GM18519 (cell line): ENCODE measurements at regions not wholly inside any gene's neighbourhood (a gene's known extent, or its start where the extent isn't known, plus 50 kb on each side); places are given as distances from the start of the nearest gene placed in this dataset.
"Not testable (repeated sequence)": the region's sequence is repeated elsewhere in the genome, so short reads cannot be mapped to it uniquely, and the experiment has no call there.

Source experiments
- ATAC-seq: cut with Tn5 transposase; IDR thresholded peaks from one replicate; pipeline ENCODE4 v1.9.1; 2021; ENCODE audit warnings: mild to moderate bottlenecking, moderate library complexity; ENCODE audit not compliant: unreplicated experiment, low FRiP score

DNA sequence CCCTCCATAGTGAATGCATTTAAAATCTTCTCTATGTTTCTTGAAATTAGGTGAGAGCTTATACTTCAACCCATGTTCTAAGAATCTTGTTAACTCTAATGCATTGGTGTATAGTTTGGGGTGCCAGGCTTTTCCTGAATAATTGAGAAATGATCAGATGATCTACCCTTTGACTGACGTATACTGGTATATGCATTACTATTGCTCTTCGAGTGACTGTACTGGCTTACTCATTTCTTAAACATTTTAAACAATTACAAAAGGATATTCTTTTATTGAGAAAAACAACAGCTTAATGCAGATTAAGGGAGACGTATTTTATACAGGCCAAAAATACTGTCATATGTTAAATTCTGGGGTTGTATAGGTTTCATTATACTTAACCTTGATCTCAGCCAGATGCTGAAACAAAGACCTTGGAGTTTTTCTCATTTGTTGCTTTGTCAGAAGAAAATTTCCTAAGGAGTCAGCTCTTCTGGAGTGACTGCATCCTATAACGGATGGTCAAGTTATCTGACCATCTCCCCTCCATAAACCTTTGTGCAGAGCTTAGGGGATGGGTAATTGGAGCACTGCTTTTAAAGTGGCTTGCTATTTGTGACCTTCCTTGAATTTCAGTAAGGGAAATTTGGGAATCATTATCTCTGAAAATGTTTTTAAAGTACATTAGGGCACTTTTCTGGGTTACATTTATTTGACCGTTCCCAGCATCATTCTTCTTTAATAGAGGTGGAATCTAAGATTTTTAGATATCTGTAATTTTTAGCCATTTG, 507.6 kb downstream of the PCNX1 start:
- no peak for ATAC-seq

DNA sequence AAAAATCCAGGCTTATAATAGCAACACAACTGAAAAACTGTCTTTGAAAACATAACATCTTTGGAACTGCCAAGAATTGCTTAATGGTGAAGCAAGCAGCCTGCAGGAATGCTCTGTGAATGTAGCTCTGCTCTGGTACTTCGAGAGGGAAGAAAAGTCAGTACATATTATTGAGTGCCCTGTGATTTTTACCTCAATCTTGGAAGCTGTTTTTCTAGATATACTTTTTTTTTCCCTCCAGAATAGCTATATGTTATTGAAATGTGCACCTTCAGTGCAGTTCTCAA, 508.1 kb downstream of the PCNX1 start:
- no peak for ATAC-seq

DNA sequence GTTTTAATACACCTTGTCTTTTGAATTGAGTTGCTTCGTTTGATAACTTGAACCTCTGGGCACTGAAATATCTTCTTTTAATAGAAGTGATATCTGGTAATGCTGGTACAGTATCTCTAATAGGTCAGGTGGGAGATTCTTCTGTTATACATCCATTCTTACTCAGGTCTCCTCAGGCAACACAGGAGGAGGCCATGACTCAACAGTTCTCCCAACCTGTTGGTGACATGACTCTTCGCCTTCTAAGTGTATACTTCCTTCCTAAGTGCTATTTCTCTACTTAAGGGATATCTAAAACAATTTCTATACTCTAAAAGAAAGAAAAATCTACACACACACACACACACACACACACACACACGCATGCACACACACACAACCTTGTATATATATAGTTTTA, 509.1 kb downstream of the PCNX1 start:
- ATAC-seq: no peak

DNA sequence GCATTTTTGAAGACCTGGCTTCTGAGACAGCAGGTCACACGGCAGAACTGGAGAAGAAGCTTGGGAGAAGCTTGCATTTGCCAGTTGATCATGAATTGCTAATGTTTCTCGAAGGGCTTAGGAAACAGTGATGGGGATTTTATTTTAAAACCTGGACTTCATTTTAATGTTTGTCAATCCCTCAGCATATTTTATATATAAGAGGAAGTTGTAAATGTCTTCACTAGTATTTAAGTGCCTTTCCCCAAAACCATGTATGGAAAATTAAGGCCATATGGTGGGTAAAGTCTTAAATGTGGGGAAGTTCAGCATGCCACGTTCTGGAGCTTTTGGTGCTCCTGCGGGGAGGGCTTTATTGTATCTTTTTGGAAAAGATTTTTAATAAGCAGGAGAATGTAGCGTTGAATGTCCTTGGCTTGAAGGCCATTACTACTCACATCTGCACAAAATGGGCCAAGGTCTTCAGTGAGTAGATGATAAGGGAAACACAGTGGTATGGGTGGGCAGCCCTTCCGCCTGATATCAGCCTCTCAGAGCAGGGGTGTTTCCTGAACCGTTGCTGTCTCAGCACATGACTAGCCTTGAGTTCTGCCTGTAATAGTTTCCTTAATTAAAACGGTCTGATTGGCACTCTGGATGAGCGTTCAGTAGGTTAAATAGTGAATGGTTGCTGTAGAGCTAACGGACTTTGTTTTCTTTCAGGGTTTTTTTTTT, 511.4 kb downstream of the PCNX1 start:
- ATAC-seq: no peak

DNA sequence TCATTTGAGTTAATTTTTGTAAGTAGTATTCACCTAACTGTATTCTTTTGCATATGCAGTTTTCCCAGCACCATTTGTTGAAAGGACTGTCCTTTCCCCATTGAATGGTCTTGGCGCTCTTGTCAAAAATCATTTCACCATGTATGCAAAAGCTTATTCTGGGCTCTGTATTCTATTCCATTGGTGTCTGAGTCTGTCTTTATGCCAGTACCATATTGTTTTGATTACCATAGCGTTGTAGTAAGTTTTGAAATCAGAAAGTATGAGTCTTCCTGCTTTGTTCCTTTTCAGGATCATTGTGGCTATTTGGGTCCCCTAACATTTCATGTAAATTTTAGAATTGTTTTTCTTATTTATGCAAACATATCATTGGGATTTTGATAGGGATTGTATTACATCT, 508.7 kb upstream of the RGS6 start:
- no peak for ATAC-seq

DNA sequence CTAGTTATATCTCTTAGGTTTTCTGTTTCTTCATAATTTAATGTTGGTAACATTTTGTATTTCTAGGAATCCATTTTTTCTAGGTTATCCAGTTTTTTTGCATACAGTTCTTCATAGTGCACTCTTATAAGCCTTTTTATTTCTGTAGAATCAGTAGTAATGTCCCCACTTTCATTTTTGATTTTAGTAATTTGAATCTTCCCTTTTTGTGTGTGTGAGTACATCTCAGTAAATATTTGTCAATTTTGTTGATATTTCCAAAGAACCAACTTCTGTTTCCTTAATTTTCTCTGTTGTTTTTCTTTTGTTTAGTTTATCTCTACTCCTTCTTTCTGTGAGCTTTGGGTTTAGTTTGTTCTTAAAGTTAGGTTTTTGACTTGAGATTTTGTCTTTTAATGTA, 507.3 kb upstream of the RGS6 start:
- no peak for ATAC-seq

DNA sequence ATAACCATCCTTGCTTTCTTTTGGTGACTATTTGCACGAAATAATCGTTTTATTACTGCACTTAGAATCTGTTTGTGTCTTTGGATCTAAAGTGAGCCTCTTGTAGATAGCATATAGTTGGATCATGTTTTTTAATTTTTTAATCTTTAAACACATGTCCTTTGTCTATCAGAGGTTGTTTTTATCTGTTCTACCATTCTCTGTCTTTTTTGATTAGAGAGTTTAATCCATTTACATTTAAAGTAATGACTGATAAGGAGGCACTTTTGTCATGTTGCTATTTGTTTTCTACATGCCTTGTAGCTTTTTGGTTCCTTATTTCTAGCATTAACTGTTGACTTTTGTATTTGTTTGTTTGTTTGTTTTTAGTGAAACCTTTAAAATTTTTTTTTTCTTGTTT, 506.2 kb upstream of the RGS6 start:
- no peak for ATAC-seq

DNA sequence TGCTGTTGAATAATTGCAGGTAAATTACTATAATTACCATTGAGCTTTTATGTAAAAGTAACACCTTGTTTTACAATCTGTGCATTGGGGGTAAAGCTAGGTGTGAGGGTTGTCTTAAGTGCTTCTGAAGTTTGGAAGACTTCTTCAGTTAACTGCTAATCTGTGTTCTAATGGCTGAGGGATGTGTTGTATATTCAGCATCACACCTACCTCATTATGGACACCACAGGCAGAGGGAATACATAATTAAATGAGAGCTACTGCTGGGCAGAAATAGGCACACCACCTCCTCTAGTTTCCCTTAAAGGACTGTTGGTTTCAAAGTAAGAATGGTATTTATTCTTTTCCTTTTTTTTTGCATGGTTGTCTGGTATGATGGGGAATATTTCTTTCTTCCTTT, 502.3 kb upstream of the RGS6 start:
- no peak for ATAC-seq

DNA sequence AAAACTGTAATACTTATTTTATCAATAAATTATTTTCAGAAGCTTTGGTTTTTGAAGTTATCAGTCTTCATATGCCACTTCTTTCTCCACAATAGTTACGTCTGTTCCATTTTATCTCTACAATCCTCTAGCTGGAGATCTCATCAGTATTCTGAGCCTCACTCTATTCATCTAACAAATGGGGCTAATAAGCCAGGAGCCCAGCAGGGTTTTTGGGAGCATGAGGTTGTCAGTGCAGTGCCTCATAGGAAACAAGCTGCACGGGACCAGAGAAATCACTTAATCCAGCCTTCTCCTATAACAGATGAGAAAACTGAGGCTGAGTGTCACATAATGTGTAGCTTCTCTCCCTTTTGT, 501.9 kb upstream of the RGS6 start:
- ATAC-seq: no peak

DNA sequence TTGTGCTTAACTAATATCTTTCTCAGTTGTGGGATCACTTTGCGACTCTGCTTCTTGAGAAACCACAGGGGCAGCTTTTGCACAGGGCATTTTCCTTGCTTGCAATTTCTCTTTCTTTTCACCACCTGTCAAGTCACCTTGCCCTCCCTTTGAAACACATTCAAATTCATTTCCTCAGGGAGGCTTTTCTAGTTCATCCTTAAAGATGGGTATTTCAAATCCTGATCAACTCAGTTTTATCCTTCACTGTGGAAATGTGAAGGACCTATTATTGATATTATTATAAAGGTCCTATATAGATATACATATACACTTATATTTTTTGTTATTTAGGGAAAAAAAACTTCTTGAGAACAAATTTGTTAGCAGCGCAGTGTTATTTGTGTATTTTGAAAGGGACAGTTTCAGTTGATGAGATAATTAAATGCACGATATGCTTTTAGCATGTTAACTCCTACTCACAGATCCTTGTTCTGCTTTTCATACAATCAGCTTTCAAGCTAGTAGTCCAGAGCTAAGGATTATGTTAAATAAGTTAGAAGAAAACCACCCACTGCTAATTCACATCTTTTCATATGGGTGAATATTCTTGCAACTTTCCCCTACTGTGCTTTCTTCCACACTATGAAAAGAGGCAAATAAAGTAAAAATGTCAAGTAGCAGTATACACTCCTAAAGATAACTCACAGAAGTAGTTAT, 501.4 kb upstream of the RGS6 start:
- ATAC-seq: no peak

DNA sequence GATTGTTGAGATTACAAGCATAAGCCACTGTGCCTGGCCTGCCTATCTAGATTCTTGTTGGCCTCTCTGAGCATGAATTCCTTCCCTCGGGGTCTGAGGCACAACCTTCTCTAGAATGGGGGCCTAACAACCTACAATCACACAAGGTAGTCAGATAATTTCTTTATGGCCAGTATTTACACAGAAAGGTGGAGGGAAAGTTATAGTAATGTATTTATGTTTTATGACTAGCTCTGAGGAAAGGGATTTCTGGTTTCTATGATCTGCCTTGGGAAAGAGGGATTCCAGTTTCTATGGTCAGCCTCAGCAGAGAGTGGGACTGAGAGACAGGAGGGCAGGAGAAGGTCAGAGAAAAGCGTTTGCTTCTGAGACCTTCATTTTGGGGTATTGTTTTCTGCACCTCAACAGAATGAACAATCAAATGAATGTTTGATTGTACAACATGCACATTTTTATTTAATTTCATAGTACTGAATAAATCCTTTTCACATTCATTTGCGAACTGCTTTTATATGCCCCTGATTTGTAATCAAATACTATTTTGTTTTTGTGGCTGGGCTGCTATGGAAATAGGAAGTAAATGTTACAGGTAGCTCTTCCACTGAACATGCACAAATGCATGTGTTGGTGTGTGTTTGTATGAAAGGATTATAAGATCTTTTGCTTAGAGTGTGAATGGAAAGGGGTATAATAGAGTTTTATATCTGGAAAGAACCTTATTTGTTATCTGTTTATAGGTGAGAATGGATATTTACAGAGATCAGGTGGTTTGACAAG, 499.7 kb upstream of the RGS6 start:
- ATAC-seq: no peak

DNA sequence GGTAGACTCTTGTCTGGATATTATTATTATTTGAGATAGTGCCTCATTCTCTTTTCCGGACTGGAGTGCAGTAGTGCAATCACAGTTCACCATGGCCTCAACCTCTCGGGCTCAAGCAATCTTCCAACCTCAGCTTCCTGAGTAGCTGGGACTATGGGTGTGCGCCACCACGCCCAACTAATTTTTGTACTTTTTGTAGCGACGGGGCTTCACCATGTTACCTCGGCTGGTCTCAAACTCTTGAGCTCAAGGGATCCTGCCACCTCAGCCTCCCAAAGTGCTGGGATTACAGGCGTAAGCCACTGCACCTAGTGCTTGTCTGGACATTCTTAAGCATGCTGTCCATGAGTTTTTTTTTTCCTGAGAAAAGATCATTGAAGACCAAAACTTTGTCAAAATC, 498.9 kb upstream of the RGS6 start:
- no peak for ATAC-seq

DNA sequence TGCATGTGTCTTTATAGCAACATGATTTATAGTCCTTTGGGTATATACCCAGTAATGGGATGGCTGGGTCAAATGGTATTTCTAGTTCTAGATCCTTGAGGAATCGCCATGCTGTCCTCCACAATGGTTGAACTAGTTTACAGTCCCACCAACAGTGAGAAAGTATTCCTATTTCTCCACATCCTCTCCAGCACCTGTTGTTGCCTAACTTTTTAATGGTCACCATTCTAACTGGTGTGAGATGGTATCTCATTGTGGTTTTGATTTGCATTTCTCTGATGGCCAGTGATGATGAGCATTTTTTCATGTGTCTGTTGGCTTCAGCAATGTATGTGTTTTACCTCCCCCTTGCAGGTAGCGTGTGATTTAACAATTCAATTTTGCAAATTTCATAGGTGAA, 496.6 kb upstream of the RGS6 start:
- ATAC-seq: not testable (repeated sequence)

DNA sequence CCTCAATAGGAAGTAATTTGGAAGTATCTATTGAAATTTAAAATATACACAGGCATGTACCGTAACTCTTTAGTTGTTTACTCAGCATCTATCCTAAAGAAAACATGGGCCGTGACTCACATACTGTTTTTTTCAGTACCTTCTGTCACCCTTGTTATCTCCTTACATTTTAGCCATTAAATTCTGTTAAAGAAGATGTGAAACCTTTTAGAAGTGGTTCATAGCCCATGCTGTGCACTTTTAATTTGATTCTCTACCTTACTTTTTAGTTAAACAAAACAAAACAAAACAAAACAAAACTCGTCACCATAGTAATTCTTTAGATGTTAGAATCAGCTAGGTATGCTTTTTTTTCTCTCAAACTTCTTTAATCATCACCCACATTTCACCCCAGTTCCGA, 494.4 kb upstream of the RGS6 start:
- ATAC-seq: no peak

DNA sequence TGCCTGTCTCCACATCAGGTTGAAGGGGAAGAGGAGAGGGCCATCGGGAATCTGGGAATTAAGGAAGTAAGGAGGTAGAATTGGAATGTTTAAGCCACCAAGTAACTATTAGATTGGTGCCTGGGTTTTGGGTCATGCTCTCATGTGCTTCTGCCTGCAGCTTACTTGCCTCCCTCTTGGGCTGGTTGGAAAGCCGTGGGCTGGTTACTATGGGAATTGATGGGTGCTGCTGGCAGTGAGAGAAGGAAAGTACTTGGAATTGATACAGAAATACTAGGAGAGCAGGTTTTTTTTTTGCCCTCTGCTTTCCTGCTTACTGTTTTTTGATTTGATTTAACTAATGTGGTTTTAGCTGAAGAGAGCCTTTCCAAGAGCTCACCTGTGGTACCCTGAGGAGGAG, 493.5 kb upstream of the RGS6 start:
- no peak for ATAC-seq

DNA sequence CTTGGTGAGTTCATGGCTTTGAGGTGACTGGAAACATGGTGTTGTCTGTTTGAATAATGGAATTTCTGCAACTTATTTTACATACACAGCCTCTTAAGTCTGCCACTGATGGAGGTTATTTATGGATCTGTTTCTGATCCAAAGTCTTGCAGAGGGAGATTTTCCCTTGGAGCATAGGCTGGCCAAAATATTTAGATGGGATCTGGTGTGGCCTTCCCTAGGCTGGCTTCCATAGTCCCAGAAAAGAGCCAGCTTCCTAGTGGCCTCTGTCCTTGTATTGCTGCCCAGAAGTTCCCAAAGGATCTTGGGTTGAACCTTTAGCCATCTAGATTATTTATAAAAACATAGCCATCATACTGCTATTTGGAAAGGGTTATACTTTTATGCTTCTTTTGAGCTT, 491.1 kb upstream of the RGS6 start:
- no peak for ATAC-seq

DNA sequence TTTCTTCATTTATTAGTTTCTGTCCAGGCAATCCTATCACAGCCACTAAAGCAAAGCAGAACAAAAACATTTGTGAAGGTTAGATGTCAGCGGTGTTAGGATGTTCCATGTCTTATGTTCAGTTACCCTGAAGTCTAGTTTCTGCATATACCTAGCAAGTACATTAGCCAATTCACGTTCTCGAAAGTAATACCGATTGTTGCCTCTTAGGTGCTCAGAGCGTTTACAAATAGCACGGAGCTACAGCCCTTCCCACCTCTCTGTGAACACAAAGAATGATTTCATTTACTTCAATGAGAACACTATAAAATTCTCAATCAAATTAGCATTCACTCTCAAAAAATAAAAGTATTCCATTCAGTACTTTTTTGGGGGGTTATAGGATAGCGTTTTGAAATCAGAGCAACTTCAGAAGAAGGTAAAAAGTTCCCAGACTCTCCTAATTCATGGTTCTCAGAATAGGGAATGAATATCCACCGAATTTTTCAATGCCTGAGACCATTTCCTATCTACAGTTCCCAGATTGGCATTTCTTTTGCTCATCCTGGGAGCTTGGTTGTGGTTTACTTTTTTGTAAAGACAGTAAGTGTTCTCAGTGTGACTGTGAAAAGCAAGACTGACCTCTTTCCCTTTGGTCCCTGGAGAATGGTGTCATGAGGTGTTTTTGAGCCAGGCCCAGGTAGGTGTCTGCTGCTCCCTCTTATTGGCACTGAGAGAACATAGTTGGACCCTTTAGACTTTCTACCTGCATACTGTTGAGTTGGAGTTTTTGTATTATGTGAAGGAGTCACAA, 488.0 kb upstream of the RGS6 start:
- ATAC-seq: no peak

DNA sequence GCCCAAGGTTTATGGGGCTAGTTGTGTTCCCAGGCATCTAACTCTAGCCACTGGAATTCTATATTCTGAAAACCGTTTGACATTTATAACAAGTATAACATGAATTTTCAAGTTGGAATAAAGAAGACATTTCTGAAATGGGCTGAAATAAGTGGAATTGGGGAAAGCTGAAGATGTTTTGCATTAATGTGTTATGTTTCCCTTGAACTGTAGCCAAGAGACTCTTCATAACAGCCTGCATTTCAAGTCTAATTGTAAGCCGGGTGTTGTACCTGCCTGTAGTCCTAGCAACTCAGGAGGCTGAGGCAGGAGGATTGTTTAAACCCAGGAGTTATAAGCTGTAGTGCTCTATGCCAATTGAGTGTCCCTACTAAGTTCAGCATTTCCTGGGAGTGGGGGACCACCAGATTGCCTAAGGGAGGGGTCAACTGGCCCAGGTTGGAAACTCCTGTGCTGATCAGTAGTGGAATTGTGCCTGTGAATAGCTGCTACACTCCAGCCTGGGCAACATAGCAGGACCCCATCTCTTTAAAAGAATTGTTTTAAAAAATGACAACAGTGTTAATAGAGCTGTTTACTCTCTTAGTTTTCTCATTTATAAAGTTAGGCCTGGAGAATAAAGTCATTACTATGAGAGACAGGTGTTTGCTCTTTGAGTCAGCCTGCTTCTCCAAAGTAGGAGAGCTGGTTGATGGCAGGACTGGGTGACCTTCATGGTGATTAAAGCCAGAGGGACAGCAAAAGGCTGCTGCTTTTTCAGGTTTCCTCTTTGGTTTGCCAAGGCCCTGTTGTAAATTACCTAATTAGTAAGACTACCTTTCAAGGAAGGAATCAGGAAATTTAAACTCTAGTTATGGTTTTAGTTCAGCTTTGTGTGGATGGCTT, 483.6 kb upstream of the RGS6 start:
- ATAC-seq: no peak

DNA sequence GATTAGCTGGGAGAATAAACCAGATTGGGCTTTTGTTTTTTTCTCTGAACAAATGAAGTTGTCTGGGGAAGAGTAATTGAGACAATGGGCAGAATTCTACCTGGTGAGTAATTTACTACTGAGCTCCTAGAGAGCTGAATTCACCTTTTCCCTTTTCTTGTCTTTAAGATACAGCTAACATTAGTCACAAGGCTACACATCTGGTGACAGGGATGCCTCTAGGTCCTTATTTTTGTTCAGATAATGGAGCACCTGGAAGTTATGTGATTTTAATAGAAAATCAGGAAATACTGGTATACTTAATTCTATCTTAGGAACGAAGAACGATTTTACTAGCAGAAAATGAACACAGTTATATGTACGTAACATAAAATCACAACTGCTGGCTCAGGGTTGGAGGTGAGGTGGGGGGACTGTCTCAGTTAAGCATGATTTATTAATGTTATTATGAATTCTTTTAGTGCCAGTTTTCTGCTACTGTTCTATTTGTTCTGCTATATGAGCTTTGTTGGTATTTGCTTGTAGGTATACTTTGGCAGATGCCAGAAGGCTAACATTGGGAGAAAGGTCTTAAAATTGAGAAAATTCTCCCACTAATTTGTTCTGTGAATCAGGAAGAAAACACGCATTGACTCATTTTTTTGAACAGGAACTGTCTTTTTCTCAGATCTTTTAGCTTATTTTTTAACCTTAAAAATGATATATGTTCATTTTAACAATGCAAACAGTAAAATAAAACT, 482.7 kb upstream of the RGS6 start:
- no peak for ATAC-seq
